D721Med (cell line): ENCODE measurements at regions not wholly inside any gene's neighbourhood (a gene's known extent, or its start where the extent isn't known, plus 50 kb on each side); places are given as distances from the start of the nearest gene placed in this dataset.

Experiments
- DNase-seq: peaks from one replicate; pipeline ENCODE4 v3.0.0; 2011; ENCODE audit warnings: low spot score; ENCODE audit not compliant: insufficient read length
- FAIRE-seq: peaks from 2 replicates; lab custom pipeline; 2011; peaks lifted over from hg19 to GRCh38; lab: Jason Lieb, UNC
- TF ChIP-seq, protein P1 (sequence below): IDR thresholded peaks from 2 replicates; pipeline ENCODE4 v1.5.1; 2012; ENCODE audit warnings: mild to moderate bottlenecking, control low read depth; ENCODE audit not compliant: insufficient read depth; ENCODE audit errors: missing control alignments

DNA sequence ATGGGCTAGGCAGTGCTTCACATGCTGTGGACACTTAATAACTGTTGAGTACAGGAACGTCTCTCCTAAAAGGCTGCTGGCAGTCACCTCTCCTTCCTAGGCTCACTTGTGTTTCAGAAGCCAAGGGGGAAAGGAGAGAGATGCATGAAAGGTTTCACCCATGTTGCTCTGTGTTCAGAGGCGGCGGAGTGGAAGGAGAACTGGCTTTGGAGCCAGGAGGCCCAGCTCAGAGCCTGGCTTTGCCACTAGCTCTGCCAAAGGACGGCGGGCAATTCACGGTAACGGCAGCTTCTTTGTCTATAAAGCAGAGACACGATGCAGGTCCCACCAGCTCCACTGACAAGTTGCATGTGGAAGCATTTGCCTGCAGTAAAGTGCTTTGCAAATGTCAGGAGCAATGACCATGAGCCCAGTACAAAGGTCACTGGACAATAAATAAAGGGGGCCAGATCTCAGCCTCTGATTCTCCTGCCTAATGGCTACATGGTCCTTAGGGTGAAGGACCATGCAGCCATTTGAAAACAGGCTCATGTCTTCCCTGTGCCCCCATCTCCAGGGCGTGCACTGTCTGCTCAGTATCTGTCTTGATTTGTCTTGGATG lies 171.7 kb upstream of the TLE3 start:
- DNase-seq (no peak), FAIRE-seq (no peak)
- TF ChIP-seq, protein P1, sequence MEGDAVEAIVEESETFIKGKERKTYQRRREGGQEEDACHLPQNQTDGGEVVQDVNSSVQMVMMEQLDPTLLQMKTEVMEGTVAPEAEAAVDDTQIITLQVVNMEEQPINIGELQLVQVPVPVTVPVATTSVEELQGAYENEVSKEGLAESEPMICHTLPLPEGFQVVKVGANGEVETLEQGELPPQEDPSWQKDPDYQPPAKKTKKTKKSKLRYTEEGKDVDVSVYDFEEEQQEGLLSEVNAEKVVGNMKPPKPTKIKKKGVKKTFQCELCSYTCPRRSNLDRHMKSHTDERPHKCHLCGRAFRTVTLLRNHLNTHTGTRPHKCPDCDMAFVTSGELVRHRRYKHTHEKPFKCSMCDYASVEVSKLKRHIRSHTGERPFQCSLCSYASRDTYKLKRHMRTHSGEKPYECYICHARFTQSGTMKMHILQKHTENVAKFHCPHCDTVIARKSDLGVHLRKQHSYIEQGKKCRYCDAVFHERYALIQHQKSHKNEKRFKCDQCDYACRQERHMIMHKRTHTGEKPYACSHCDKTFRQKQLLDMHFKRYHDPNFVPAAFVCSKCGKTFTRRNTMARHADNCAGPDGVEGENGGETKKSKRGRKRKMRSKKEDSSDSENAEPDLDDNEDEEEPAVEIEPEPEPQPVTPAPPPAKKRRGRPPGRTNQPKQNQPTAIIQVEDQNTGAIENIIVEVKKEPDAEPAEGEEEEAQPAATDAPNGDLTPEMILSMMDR = no peak

GRCh38 chr15:70268698-70269251 lies 171.1 kb upstream of the TLE3 start:
- FAIRE-seq (no peak), DNase-seq (no peak)
- TF ChIP-seq, protein P1 = no peak

DNA sequence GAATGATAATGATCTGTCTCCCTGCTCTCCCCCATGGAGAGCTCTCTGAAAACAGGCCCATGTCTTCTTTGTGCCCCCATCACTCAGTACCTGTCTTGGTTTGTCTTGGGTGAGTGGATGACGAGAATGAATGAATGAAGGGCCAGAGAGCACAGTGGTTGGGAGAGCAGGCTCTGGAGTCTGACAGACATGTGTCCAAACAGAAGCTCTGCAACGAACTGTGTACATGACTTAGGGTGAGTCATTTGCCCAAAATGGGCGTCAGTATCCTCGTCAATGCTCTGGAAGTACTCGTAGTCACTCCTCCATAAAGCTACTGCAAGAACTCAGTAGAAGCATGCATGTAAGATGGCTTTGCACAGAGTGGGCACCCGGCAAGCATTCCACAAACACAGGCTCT lies 170.2 kb upstream of the TLE3 start:
- DNase-seq = no peak
- FAIRE-seq = no peak
- TF ChIP-seq, protein P1 = no peak

DNA sequence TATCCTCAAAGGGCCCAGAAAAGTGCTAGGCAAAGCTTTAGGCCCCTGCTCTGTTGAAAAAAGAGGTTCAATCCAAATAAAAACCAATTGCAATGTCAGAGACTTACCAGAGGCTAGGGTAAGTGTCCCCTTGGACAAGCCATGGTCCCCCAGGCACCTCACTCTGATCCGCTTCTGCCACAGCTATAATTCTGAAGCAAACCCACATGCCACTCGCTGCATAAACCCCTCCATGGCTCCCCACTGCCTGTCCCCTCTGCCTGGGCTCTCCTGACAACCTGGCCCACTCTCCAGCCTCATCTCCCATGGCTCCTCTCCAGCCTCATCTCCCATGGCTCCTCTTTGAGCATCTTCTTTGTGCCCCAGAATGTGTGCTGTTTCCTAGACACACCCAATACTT lies 169.6 kb upstream of the TLE3 start:
- DNase-seq (no peak), FAIRE-seq (no peak)
- TF ChIP-seq, protein P1 = no peak

GRCh38 chr15:70266412-70267121 lies 168.8 kb upstream of the TLE3 start:
- TF ChIP-seq, protein P1 = no peak
- FAIRE-seq = no peak
- no peak for DNase-seq

- DNase-seq (no peak), FAIRE-seq (no peak)
- TF ChIP-seq, protein P1 = no peak
These were observed 168.3 kb upstream of the TLE3 start for GRCh38 chr15:70265986-70266385.
